ENCODE measurements at regions not wholly inside any gene's neighbourhood (a gene's known extent, or its start where the extent isn't known, plus 50 kb on each side); places are given as distances from the start of the nearest gene placed in this dataset.
A peak's percentile ranks its signal among the peaks of the same experiment; 100 is the strongest.

- peaks cover 8 to 18% of the 10 kb centered on the region in 2 donors for H3K4me1 ChIP-seq
- TF ChIP-seq POLR2A (IDR thresholded peaks at IDR 0.05) (no peak), CTCF (IDR thresholded peaks at IDR 0.05) (no peak)
- no peak overlapping the region for H3K27ac ChIP-seq
- H3K36me3 ChIP-seq: no peaks in the 10 kb centered on the region
- no peak overlapping the region for H3K4me3 ChIP-seq (replicated peaks in 1 of 3)
- DNase-seq: no peak
- intact Hi-C loops (cut with DNase I): no loop called here
- no peaks in the 10 kb centered on the region for H3K27me3 ChIP-seq
- no peaks in the 10 kb centered on the region for H3K9me3 ChIP-seq
Measured at GRCh38 chr10:91576096-91576545, 56.8 kb downstream of the PPP1R3C start.

- Histone ChIP-seq H3K27me3 (no peaks in the 10 kb centered on the region), H3K4me3 (replicated peaks in 1 of 3) (no peak overlapping the region), H3K36me3 (no peaks in the 10 kb centered on the region), H3K4me1 (peaks cover 8 to 18% of the 10 kb centered on the region in 2 donors), H3K9me3 (no peaks in the 10 kb centered on the region), H3K27ac (no peak overlapping the region)
- TF ChIP-seq POLR2A (IDR thresholded peaks at IDR 0.05): no peak
- no peak for TF ChIP-seq CTCF (IDR thresholded peaks at IDR 0.05)
- intact Hi-C loops (cut with DNase I): no loop called here
- DNase-seq: peak in 1 of 2 donors; percentile 3
- WGBS, 2 donors: 46 to 52% methylated on average over 7 of the region's 7 CpGs
Measured at GRCh38 chr10:91575044-91575610, 57.7 kb downstream of the PPP1R3C start.

GRCh38 chr10:91574236-91574635 is 58.6 kb downstream of the PPP1R3C start:
- Histone ChIP-seq H3K27ac (no peak overlapping the region), H3K4me1 (peaks cover 8 to 18% of the 10 kb centered on the region in 2 donors), H3K9me3 (no peaks in the 10 kb centered on the region), H3K4me3 (replicated peaks in 1 of 3) (no peak overlapping the region), H3K36me3 (no peaks in the 10 kb centered on the region), H3K27me3 (no peaks in the 10 kb centered on the region)
- DNase-seq: no peak
- intact Hi-C loops (cut with DNase I): no loop called here
- TF ChIP-seq POLR2A (IDR thresholded peaks at IDR 0.05) (no peak), CTCF (IDR thresholded peaks at IDR 0.05) (no peak)
- 96% methylated on average over 8 of the region's 8 CpGs for WGBS, 2 donors

- DNase-seq: no peak
- intact Hi-C loops (cut with DNase I): no loop called here
- Histone ChIP-seq H3K27me3 (no peaks in the 10 kb centered on the region), H3K27ac (no peak overlapping the region), H3K4me3 (replicated peaks in 1 of 3) (no peak overlapping the region), H3K4me1 (peaks cover 8 to 18% of the 10 kb centered on the region in 2 donors), H3K36me3 (no peaks in the 10 kb centered on the region), H3K9me3 (no peaks in the 10 kb centered on the region)
- TF ChIP-seq CTCF (IDR thresholded peaks at IDR 0.05) (no peak), POLR2A (IDR thresholded peaks at IDR 0.05) (no peak)
- WGBS, 2 donors: 93 to 98% methylated on average over 3 of the region's 3 CpGs
Measured at GRCh38 chr10:91573320-91573719, 59.6 kb downstream of the PPP1R3C start.

- H3K4me1 ChIP-seq: peaks cover 8 to 14% of the 10 kb centered on the region in 2 donors
- WGBS, 2 donors: 73 to 77% methylated on average over 2 of the region's 2 CpGs
- H3K36me3 ChIP-seq: no peaks in the 10 kb centered on the region
- no peak overlapping the region for H3K4me3 ChIP-seq (replicated peaks in 1 of 3)
- no peaks in the 10 kb centered on the region for H3K27me3 ChIP-seq
- H3K27ac ChIP-seq: no peak overlapping the region
- no peak for DNase-seq
- TF ChIP-seq POLR2A (IDR thresholded peaks at IDR 0.05): no peak
- no peak for TF ChIP-seq CTCF (IDR thresholded peaks at IDR 0.05)
- H3K9me3 ChIP-seq: no peaks in the 10 kb centered on the region
- intact Hi-C loops (cut with DNase I): no loop called here
Measured at GRCh38 chr10:91571671-91572070, 61.2 kb downstream of the PPP1R3C start.

All from thyroid gland (tissue), 4 donors.